ENCODE measurements at regions not wholly inside any gene's neighbourhood (a gene's known extent, or its start where the extent isn't known, plus 50 kb on each side); places are given as distances from the start of the nearest gene placed in this dataset.

- Histone ChIP-seq H3F3A (ENCODE audit: control insufficient read depth, insufficient read depth) (no peaks in the 10 kb centered on the region), H3K9me2 (replicated peaks; ENCODE audit: control insufficient read depth, low read length) (no peaks in the 10 kb centered on the region), H3K4me1 (ENCODE audit: control insufficient read depth, low read length) (peaks cover 4% of the 10 kb centered on the region; the same call in 1 of the 2 replicates), H3K4me3 (ENCODE audit: low read length) (no peak overlapping the region), H3K36me3 (ENCODE audit: control insufficient read depth, low read length) (no peaks in the 10 kb centered on the region), H4K20me1 (ENCODE audit: control insufficient read depth, insufficient read depth, low read depth, low read length) (no peaks in the 10 kb centered on the region), H3K4me2 (ENCODE audit: low read length) (no peak overlapping the region), H3K79me2 (ENCODE audit: control insufficient read depth, low read length) (no peaks in the 10 kb centered on the region), H3K27ac (ENCODE audit: low read depth, low read length) (no peak overlapping the region), H3K27me3 (ENCODE audit: control insufficient read depth, low read length) (no peaks in the 10 kb centered on the region), H3K9me3 (ENCODE audit: control insufficient read depth, insufficient read depth, low read length) (no peaks in the 10 kb centered on the region)
- TF ChIP-seq CTCF (IDR thresholded peaks at IDR 0.05; ENCODE audit: low read depth, low read length, poor library complexity, severe bottlenecking) (no peak), EZH2phosphoT487 (IDR thresholded peaks at IDR 0.05; ENCODE audit: borderline replicate concordance, low read length) (no peak)
Observed at GRCh38 chr9:13383855-13384254, 104.4 kb upstream of the MPDZ start.

GRCh38 chr9:13383216-13383615 lies 103.7 kb upstream of the MPDZ start:
- Histone ChIP-seq H3K4me1 (ENCODE audit: control insufficient read depth, low read length) (peaks cover 4% of the 10 kb centered on the region; the same call in 1 of the 2 replicates), H3K9me2 (replicated peaks; ENCODE audit: control insufficient read depth, low read length) (no peaks in the 10 kb centered on the region), H4K20me1 (ENCODE audit: control insufficient read depth, insufficient read depth, low read depth, low read length) (no peaks in the 10 kb centered on the region), H3K79me2 (ENCODE audit: control insufficient read depth, low read length) (no peaks in the 10 kb centered on the region), H3K9me3 (ENCODE audit: control insufficient read depth, insufficient read depth, low read length) (no peaks in the 10 kb centered on the region), H3F3A (ENCODE audit: control insufficient read depth, insufficient read depth) (no peaks in the 10 kb centered on the region), H3K36me3 (ENCODE audit: control insufficient read depth, low read length) (no peaks in the 10 kb centered on the region), H3K4me2 (ENCODE audit: low read length) (no peak overlapping the region), H3K4me3 (ENCODE audit: low read length) (no peak overlapping the region), H3K27ac (ENCODE audit: low read depth, low read length) (no peak overlapping the region), H3K27me3 (ENCODE audit: control insufficient read depth, low read length) (no peaks in the 10 kb centered on the region)
- no peak for TF ChIP-seq EZH2phosphoT487 (IDR thresholded peaks at IDR 0.05; ENCODE audit: borderline replicate concordance, low read length)
- TF ChIP-seq CTCF (IDR thresholded peaks at IDR 0.05; ENCODE audit: low read depth, low read length, poor library complexity, severe bottlenecking) = no peak

GRCh38 chr9:13382595-13382994 lies 103.1 kb upstream of the MPDZ start:
- Histone ChIP-seq H3K4me2 (ENCODE audit: low read length) (no peak overlapping the region), H3K27me3 (ENCODE audit: control insufficient read depth, low read length) (no peaks in the 10 kb centered on the region), H3K4me1 (ENCODE audit: control insufficient read depth, low read length) (peaks cover 4% of the 10 kb centered on the region; the same call in 1 of the 2 replicates), H3K27ac (ENCODE audit: low read depth, low read length) (no peak overlapping the region), H3K9me2 (replicated peaks; ENCODE audit: control insufficient read depth, low read length) (no peaks in the 10 kb centered on the region), H3F3A (ENCODE audit: control insufficient read depth, insufficient read depth) (no peaks in the 10 kb centered on the region), H3K79me2 (ENCODE audit: control insufficient read depth, low read length) (no peaks in the 10 kb centered on the region), H3K36me3 (ENCODE audit: control insufficient read depth, low read length) (no peaks in the 10 kb centered on the region), H3K4me3 (ENCODE audit: low read length) (no peak overlapping the region), H4K20me1 (ENCODE audit: control insufficient read depth, insufficient read depth, low read depth, low read length) (no peaks in the 10 kb centered on the region), H3K9me3 (ENCODE audit: control insufficient read depth, insufficient read depth, low read length) (no peaks in the 10 kb centered on the region)
- TF ChIP-seq EZH2phosphoT487 (IDR thresholded peaks at IDR 0.05; ENCODE audit: borderline replicate concordance, low read length) (no peak), CTCF (IDR thresholded peaks at IDR 0.05; ENCODE audit: low read depth, low read length, poor library complexity, severe bottlenecking) (no peak)

Data from DOHH2 (cell line).